ENCODE measurements at regions not wholly inside any gene's neighbourhood (a gene's known extent, or its start where the extent isn't known, plus 50 kb on each side); places are given as distances from the start of the nearest gene placed in this dataset.

- H3K36me3 ChIP-seq (ENCODE audit: control insufficient read depth, insufficient read depth, low read length), result no peaks in the 10 kb centered on the region
- no CpG with 5 or more reads among the region's 1 CpG for WGBS, 2 experiments (ENCODE audit: insufficient coverage in 2 of 2)
- H3K27ac ChIP-seq (ENCODE audit: low read depth, low read length, severe bottlenecking), result no peak overlapping the region
Measured at GRCh38 chr3:87898971-87899370, 159.8 kb downstream of the CGGBP1 start.

GRCh38 chr3:87895983-87896382 lies 162.8 kb downstream of the CGGBP1 start:
- no peak overlapping the region for H3K4me3 ChIP-seq (ENCODE audit: extremely low read depth, insufficient read depth, low read length, poor library complexity, severe bottlenecking)
- no peak overlapping the region for H3K27ac ChIP-seq (ENCODE audit: low read depth, low read length, severe bottlenecking)
- no peaks in the 10 kb centered on the region for H3K36me3 ChIP-seq (ENCODE audit: control insufficient read depth, insufficient read depth, low read length)
- H3K4me1 ChIP-seq (ENCODE audit: control insufficient read depth, insufficient read depth, low read length, poor library complexity, severe bottlenecking), result no peaks in the 10 kb centered on the region
- WGBS, 2 experiments (ENCODE audit: insufficient coverage in 2 of 2), result 100% methylated on average over 1 of the region's 1 CpG; no CpG with 5 or more reads in 1 of the 2 experiments
- no peaks in the 10 kb centered on the region for H3K9me3 ChIP-seq (ENCODE audit: control insufficient read depth, low read length)

More at GRCh38 chr3:87898971-87899370, 159.8 kb downstream of the CGGBP1 start:
- Histone ChIP-seq H3K9me3 (ENCODE audit: control insufficient read depth, low read length) (no peaks in the 10 kb centered on the region), H3K4me3 (ENCODE audit: extremely low read depth, insufficient read depth, low read length, poor library complexity, severe bottlenecking) (no peak overlapping the region), H3K4me1 (ENCODE audit: control insufficient read depth, insufficient read depth, low read length, poor library complexity, severe bottlenecking) (no peaks in the 10 kb centered on the region)

- WGBS, 2 experiments (ENCODE audit: insufficient coverage in 2 of 2), result 71 to 89% methylated on average over 1 of the region's 1 CpG
- Histone ChIP-seq H3K4me3 (ENCODE audit: extremely low read depth, insufficient read depth, low read length, poor library complexity, severe bottlenecking) (no peak overlapping the region), H3K27ac (ENCODE audit: low read depth, low read length, severe bottlenecking) (no peak overlapping the region), H3K36me3 (ENCODE audit: control insufficient read depth, insufficient read depth, low read length) (no peaks in the 10 kb centered on the region), H3K4me1 (ENCODE audit: control insufficient read depth, insufficient read depth, low read length, poor library complexity, severe bottlenecking) (no peaks in the 10 kb centered on the region), H3K9me3 (ENCODE audit: control insufficient read depth, low read length) (peaks cover 15% of the 10 kb centered on the region)
Measured at GRCh38 chr3:87873136-87873535, 185.7 kb downstream of the CGGBP1 start.

- no peaks in the 10 kb centered on the region for H3K36me3 ChIP-seq (ENCODE audit: control insufficient read depth, insufficient read depth, low read length)
- H3K4me3 ChIP-seq (ENCODE audit: extremely low read depth, insufficient read depth, low read length, poor library complexity, severe bottlenecking), result no peak overlapping the region
- H3K4me1 ChIP-seq (ENCODE audit: control insufficient read depth, insufficient read depth, low read length, poor library complexity, severe bottlenecking), result no peaks in the 10 kb centered on the region
- peaks cover 6% of the 10 kb centered on the region for H3K9me3 ChIP-seq (ENCODE audit: control insufficient read depth, low read length)
- WGBS, 2 experiments (ENCODE audit: insufficient coverage in 2 of 2), result 80% methylated on average over 1 of the region's 2 CpGs; no CpG with 5 or more reads in 1 of the 2 experiments
- H3K27ac ChIP-seq (ENCODE audit: low read depth, low read length, severe bottlenecking), result no peak overlapping the region
Measured at GRCh38 chr3:87867001-87867400, 191.8 kb downstream of the CGGBP1 start.

- Histone ChIP-seq H3K4me1 (ENCODE audit: control insufficient read depth, insufficient read depth, low read length, poor library complexity, severe bottlenecking) (peaks cover 5% of the 10 kb centered on the region), H3K4me3 (ENCODE audit: extremely low read depth, insufficient read depth, low read length, poor library complexity, severe bottlenecking) (no peak overlapping the region), H3K9me3 (ENCODE audit: control insufficient read depth, low read length) (no peaks in the 10 kb centered on the region), H3K36me3 (ENCODE audit: control insufficient read depth, insufficient read depth, low read length) (no peaks in the 10 kb centered on the region), H3K27ac (ENCODE audit: low read depth, low read length, severe bottlenecking) (no peak overlapping the region)
- WGBS, 2 experiments (ENCODE audit: insufficient coverage in 2 of 2), result no CpG with 5 or more reads among the region's 1 CpG
Measured at GRCh38 chr3:87856126-87856525, 202.7 kb downstream of the CGGBP1 start.

- WGBS, 2 experiments (ENCODE audit: insufficient coverage in 2 of 2), result 33% methylated on average over 1 of the region's 3 CpGs; no CpG with 5 or more reads in 1 of the 2 experiments
- H3K4me1 ChIP-seq (ENCODE audit: control insufficient read depth, insufficient read depth, low read length, poor library complexity, severe bottlenecking), result peaks cover 5% of the 10 kb centered on the region
- no peaks in the 10 kb centered on the region for H3K36me3 ChIP-seq (ENCODE audit: control insufficient read depth, insufficient read depth, low read length)
- no peak overlapping the region for H3K4me3 ChIP-seq (ENCODE audit: extremely low read depth, insufficient read depth, low read length, poor library complexity, severe bottlenecking)
- no peaks in the 10 kb centered on the region for H3K9me3 ChIP-seq (ENCODE audit: control insufficient read depth, low read length)
- H3K27ac ChIP-seq (ENCODE audit: low read depth, low read length, severe bottlenecking), result no peak overlapping the region
Measured at GRCh38 chr3:87855616-87856015, 203.2 kb downstream of the CGGBP1 start.

GRCh38 chr3:87855211-87855610 lies 203.6 kb downstream of the CGGBP1 start:
- H3K27ac ChIP-seq (ENCODE audit: low read depth, low read length, severe bottlenecking), result no peak overlapping the region
- no peak overlapping the region for H3K4me3 ChIP-seq (ENCODE audit: extremely low read depth, insufficient read depth, low read length, poor library complexity, severe bottlenecking)
- H3K4me1 ChIP-seq (ENCODE audit: control insufficient read depth, insufficient read depth, low read length, poor library complexity, severe bottlenecking), result peaks cover 5% of the 10 kb centered on the region
- H3K9me3 ChIP-seq (ENCODE audit: control insufficient read depth, low read length), result no peaks in the 10 kb centered on the region
- WGBS, 2 experiments (ENCODE audit: insufficient coverage in 2 of 2), result no CpG with 5 or more reads among the region's 1 CpG
- no peaks in the 10 kb centered on the region for H3K36me3 ChIP-seq (ENCODE audit: control insufficient read depth, insufficient read depth, low read length)

GRCh38 chr3:87848003-87848402 lies 210.8 kb downstream of the CGGBP1 start:
- 80 to 86% methylated on average over 1 of the region's 2 CpGs for WGBS, 2 experiments (ENCODE audit: insufficient coverage in 2 of 2)
- Histone ChIP-seq H3K4me1 (ENCODE audit: control insufficient read depth, insufficient read depth, low read length, poor library complexity, severe bottlenecking) (no peaks in the 10 kb centered on the region), H3K36me3 (ENCODE audit: control insufficient read depth, insufficient read depth, low read length) (no peaks in the 10 kb centered on the region), H3K27ac (ENCODE audit: low read depth, low read length, severe bottlenecking) (no peak overlapping the region), H3K4me3 (ENCODE audit: extremely low read depth, insufficient read depth, low read length, poor library complexity, severe bottlenecking) (no peak overlapping the region), H3K9me3 (ENCODE audit: control insufficient read depth, low read length) (no peaks in the 10 kb centered on the region)

- no peaks in the 10 kb centered on the region for H3K9me3 ChIP-seq (ENCODE audit: control insufficient read depth, low read length)
- H3K4me3 ChIP-seq (ENCODE audit: extremely low read depth, insufficient read depth, low read length, poor library complexity, severe bottlenecking), result no peak overlapping the region
- WGBS, 2 experiments (ENCODE audit: insufficient coverage in 2 of 2), result no CpG with 5 or more reads among the region's 1 CpG
- H3K36me3 ChIP-seq (ENCODE audit: control insufficient read depth, insufficient read depth, low read length), result no peaks in the 10 kb centered on the region
- H3K4me1 ChIP-seq (ENCODE audit: control insufficient read depth, insufficient read depth, low read length, poor library complexity, severe bottlenecking), result no peaks in the 10 kb centered on the region
- H3K27ac ChIP-seq (ENCODE audit: low read depth, low read length, severe bottlenecking), result no peak overlapping the region
Measured at GRCh38 chr3:87837076-87837475, 221.7 kb downstream of the CGGBP1 start.

- H3K36me3 ChIP-seq (ENCODE audit: control insufficient read depth, insufficient read depth, low read length), result no peaks in the 10 kb centered on the region
- no peaks in the 10 kb centered on the region for H3K4me1 ChIP-seq (ENCODE audit: control insufficient read depth, insufficient read depth, low read length, poor library complexity, severe bottlenecking)
- H3K4me3 ChIP-seq (ENCODE audit: extremely low read depth, insufficient read depth, low read length, poor library complexity, severe bottlenecking), result no peak overlapping the region
- 100% methylated on average over 1 of the region's 1 CpG; no CpG with 5 or more reads in 1 of the 2 experiments for WGBS, 2 experiments (ENCODE audit: insufficient coverage in 2 of 2)
- H3K27ac ChIP-seq (ENCODE audit: low read depth, low read length, severe bottlenecking), result no peak overlapping the region
- no peaks in the 10 kb centered on the region for H3K9me3 ChIP-seq (ENCODE audit: control insufficient read depth, low read length)
Measured at GRCh38 chr3:87836026-87836425, 222.8 kb downstream of the CGGBP1 start.

- H3K9me3 ChIP-seq (ENCODE audit: control insufficient read depth, low read length), result no peaks in the 10 kb centered on the region
- WGBS, 2 experiments (ENCODE audit: insufficient coverage in 2 of 2), result 80% methylated on average over 1 of the region's 4 CpGs; no CpG with 5 or more reads in 1 of the 2 experiments
Measured at GRCh38 chr3:87835236-87835635, 223.6 kb downstream of the CGGBP1 start.

More at GRCh38 chr3:87835236-87835635, 223.6 kb downstream of the CGGBP1 start:
- no peak overlapping the region for H3K27ac ChIP-seq (ENCODE audit: low read depth, low read length, severe bottlenecking)
- no peak overlapping the region for H3K4me3 ChIP-seq (ENCODE audit: extremely low read depth, insufficient read depth, low read length, poor library complexity, severe bottlenecking)
- H3K4me1 ChIP-seq (ENCODE audit: control insufficient read depth, insufficient read depth, low read length, poor library complexity, severe bottlenecking), result no peaks in the 10 kb centered on the region
- H3K36me3 ChIP-seq (ENCODE audit: control insufficient read depth, insufficient read depth, low read length), result no peaks in the 10 kb centered on the region
